OCI-LY1 (cell line): ENCODE measurements at regions not wholly inside any gene's neighbourhood (a gene's known extent, or its start where the extent isn't known, plus 50 kb on each side); places are given as distances from the start of the nearest gene placed in this dataset.
"Not testable (repeated sequence)": the region's sequence is repeated elsewhere in the genome, so short reads cannot be mapped to it uniquely, and the experiment has no call there.

Experiments used
- H2AFZ ChIP-seq: fragments of 200-600 bp; sonication (generic), shearing (Covaris generic); 2 replicates; pipeline ENCODE4 v1.6.0; 2014; ENCODE audit warnings: antibody characterized with exemption, mild to moderate bottlenecking, low read length
- H3F3A ChIP-seq: fragments of 200-600 bp; sonication (generic), shearing (Covaris generic); 2 replicates; pipeline ENCODE4 v1.6.0; 2014; ENCODE audit warnings: mild to moderate bottlenecking, antibody characterized with exemption, low read length, moderate library complexity; ENCODE audit not compliant: insufficient read depth
- H3K27ac ChIP-seq: fragments of 200-600 bp; sonication (generic); 2 replicates; pipeline ENCODE4 v1.5.1; 2014; ENCODE audit warnings: low read length, mixed run types, mild to moderate bottlenecking, low read depth; ENCODE audit not compliant: poor library complexity, severe bottlenecking
- H3K27me3 ChIP-seq: fragments of 200-600 bp; sonication (generic); 2 replicates; pipeline ENCODE4 v1.6.0; 2014; ENCODE audit warnings: antibody characterized with exemption, mild to moderate bottlenecking, low read length, moderate library complexity; ENCODE audit not compliant: insufficient read depth
- H3K36me3 ChIP-seq: fragments of 200-600 bp; sonication (generic); 2 replicates; pipeline ENCODE4 v1.6.1; 2014; ENCODE audit warnings: mild to moderate bottlenecking, antibody characterized with exemption, low read length, moderate library complexity, mixed read lengths; ENCODE audit not compliant: insufficient read depth
- H3K4me1 ChIP-seq: fragments of 200-600 bp; sonication (generic); 2 replicates; pipeline ENCODE4 v1.5.1; 2014; ENCODE audit warnings: mild to moderate bottlenecking, low read length, moderate library complexity; ENCODE audit not compliant: insufficient read depth, severe bottlenecking
- H3K4me2 ChIP-seq: fragments of 200-600 bp; sonication (generic), shearing (Covaris generic); 2 replicates; pipeline ENCODE4 v1.6.1; 2014; ENCODE audit warnings: low read length
- H3K4me3 ChIP-seq: fragments of 200-600 bp; sonication (generic); 2 replicates; pipeline ENCODE4 v1.5.1; 2014; ENCODE audit warnings: low read length, low read depth, mild to moderate bottlenecking, mixed read lengths; ENCODE audit not compliant: poor library complexity, severe bottlenecking
- H3K79me2 ChIP-seq: fragments of 200-600 bp; shearing (Covaris generic); 2 replicates; pipeline ENCODE4 v1.6.1; 2016; ENCODE audit warnings: mixed run types, low read length, mixed read lengths; ENCODE audit not compliant: insufficient read depth
- H3K9ac ChIP-seq: fragments of 200-600 bp; sonication (generic), shearing (Covaris generic); 2 replicates; pipeline ENCODE4 v1.6.1; 2014; ENCODE audit warnings: mild to moderate bottlenecking, low read length, mixed read lengths
- H3K9me2 ChIP-seq: fragments of 200-600 bp; sonication (generic), shearing (Covaris generic); 2 replicates; pipeline ENCODE4 v1.6.1; 2014; ENCODE audit warnings: low read depth, mild to moderate bottlenecking, low read length, mixed read lengths
- H3K9me3 ChIP-seq: fragments of 200-600 bp; shearing (Covaris generic); 2 replicates; pipeline ENCODE4 v1.6.1; 2014; ENCODE audit warnings: low read length, mixed read lengths
- H4K20me1 ChIP-seq: fragments of 200-600 bp; sonication (generic), shearing (Covaris generic); 2 replicates; pipeline ENCODE4 v1.6.0; 2016; ENCODE audit warnings: mild to moderate bottlenecking, low read length; ENCODE audit not compliant: insufficient read depth

DNA sequence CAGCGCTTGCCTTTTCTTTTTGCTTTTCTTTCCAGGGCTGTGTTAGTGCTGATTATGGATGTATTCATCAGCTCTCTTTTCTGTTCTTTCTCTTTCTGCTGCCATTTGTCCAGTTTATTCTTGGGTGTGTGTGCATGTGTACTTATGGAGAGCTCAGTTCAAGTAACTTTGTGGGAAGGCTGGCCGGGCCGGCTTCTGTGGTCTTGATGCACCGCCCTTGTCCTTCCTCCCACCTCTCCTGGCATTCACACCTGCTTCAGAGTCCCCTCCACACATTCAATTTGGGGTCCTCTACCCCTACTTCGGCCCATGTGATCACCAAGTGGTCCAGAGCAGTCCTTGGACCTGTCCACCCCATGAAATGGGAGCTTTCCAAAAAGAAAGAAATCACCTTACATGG, 202.7 kb downstream of the BCL2L11 start:
- H4K20me1 ChIP-seq, H3K9me3 ChIP-seq, H3K27me3 ChIP-seq, H3F3A ChIP-seq, H3K4me2 ChIP-seq, H3K9ac ChIP-seq, H3K36me3 ChIP-seq, H3K9me2 ChIP-seq, H3K79me2 ChIP-seq, H3K4me3 ChIP-seq, H3K27ac ChIP-seq, H2AFZ ChIP-seq, H3K4me1 ChIP-seq: not testable (repeated sequence)

GRCh38 chr2:111327726-111328125, 207.0 kb downstream of the BCL2L11 start:
- H3K4me2 ChIP-seq, H3K9me3 ChIP-seq, H3K36me3 ChIP-seq, H3K9me2 ChIP-seq, H3K4me3 ChIP-seq, H4K20me1 ChIP-seq, H3K79me2 ChIP-seq, H3K4me1 ChIP-seq, H3F3A ChIP-seq, H3K27me3 ChIP-seq, H3K27ac ChIP-seq, H2AFZ ChIP-seq, H3K9ac ChIP-seq: not testable (repeated sequence)

- not testable (repeated sequence) for H3K27ac ChIP-seq, H3F3A ChIP-seq, H2AFZ ChIP-seq, H3K9ac ChIP-seq, H3K4me1 ChIP-seq, H3K79me2 ChIP-seq, H3K36me3 ChIP-seq, H3K4me2 ChIP-seq, H4K20me1 ChIP-seq, H3K27me3 ChIP-seq, H3K4me3 ChIP-seq, H3K9me3 ChIP-seq, H3K9me2 ChIP-seq
Measured at GRCh38 chr2:111329309-111329708, 208.6 kb downstream of the BCL2L11 start.

GRCh38 chr2:111331099-111331724, 210.5 kb downstream of the BCL2L11 start:
- H3K4me1 ChIP-seq, H3K36me3 ChIP-seq, H3K27ac ChIP-seq, H3K4me3 ChIP-seq, H3K4me2 ChIP-seq, H3K79me2 ChIP-seq, H3K9me2 ChIP-seq, H2AFZ ChIP-seq, H3K27me3 ChIP-seq, H3K9me3 ChIP-seq, H3F3A ChIP-seq, H3K9ac ChIP-seq, H4K20me1 ChIP-seq: not testable (repeated sequence)

DNA sequence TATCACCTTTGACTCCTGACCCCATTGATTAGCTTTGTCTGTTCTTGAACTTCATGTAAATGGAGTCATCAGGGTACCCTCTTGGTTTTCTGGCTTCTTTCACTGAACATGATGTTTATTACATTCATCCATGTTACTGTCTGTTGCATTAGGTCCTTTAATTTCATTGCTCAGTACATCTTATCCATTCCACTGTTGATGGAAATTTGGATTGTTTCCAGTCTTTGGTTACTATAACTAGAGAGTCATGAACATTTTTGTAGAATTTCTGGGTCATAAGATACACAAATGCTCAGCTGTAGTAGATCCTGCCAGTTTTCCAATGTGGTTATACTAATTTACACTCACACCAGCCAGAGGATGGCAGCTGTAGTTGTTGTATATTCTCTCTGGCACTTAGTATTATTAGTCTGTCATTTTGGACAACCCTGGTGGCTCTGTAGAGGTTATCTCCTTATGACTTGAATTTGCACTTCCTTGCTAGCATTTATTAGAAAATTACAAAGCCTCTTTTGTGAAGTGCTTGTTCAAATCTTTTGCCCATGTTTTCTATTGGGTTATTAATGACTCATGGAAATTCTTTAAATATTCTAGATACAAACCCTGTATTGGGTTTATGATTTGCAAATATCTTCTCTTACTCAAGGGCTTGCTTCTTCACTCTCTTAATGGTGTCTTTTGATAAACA, 214.7 kb downstream of the BCL2L11 start:
- not testable (repeated sequence) for H3K4me2 ChIP-seq, H2AFZ ChIP-seq, H3K79me2 ChIP-seq, H4K20me1 ChIP-seq, H3K9me2 ChIP-seq, H3K4me1 ChIP-seq, H3K4me3 ChIP-seq, H3F3A ChIP-seq, H3K27me3 ChIP-seq, H3K9ac ChIP-seq, H3K27ac ChIP-seq, H3K9me3 ChIP-seq, H3K36me3 ChIP-seq

DNA sequence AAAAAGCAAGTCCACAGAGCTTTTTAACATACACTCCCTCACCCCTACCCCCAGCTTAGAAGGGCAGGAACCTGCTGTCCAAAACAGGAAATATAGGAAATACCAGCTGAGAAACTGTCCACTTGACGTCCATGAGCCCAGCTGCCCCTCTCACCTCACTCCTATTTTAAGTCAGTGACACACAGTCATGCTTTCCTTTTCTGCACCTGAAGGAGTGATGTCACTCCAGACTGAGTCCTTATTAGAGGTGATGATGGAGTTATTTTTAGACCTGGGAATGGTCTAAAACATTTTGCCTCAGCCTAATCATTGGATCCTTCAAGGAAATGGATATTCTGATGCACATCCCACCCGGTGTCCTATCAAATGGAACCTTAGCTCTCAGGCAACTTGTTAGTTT, 217.8 kb downstream of the BCL2L11 start:
- H3K4me1 ChIP-seq, H3K36me3 ChIP-seq, H3K9me3 ChIP-seq, H3K4me2 ChIP-seq, H4K20me1 ChIP-seq, H3K9ac ChIP-seq, H3F3A ChIP-seq, H3K79me2 ChIP-seq, H2AFZ ChIP-seq, H3K9me2 ChIP-seq, H3K27ac ChIP-seq, H3K4me3 ChIP-seq, H3K27me3 ChIP-seq: not testable (repeated sequence)

DNA sequence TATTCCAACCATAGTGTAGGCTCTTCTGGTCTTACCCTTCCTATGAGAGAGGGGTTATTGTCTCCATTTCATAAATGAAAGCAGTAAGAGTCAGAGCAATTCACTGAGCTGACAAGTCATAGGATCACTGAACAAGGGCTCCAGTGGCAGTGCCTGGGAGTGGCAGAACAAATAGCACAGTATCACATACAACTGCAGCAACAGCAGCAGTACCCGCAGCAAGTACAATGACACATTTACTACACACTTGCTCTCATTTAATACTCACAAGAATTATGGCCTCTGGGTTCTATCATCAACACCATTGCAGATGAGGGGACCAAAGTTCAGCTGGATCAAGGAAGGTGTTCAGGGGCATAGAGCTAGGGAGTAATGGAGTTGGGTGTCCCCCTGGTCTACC, 218.8 kb downstream of the BCL2L11 start:
- H4K20me1 ChIP-seq, H3K4me2 ChIP-seq, H3K9ac ChIP-seq, H3K4me3 ChIP-seq, H3K36me3 ChIP-seq, H3K4me1 ChIP-seq, H3F3A ChIP-seq, H3K9me2 ChIP-seq, H3K9me3 ChIP-seq, H2AFZ ChIP-seq, H3K79me2 ChIP-seq, H3K27ac ChIP-seq, H3K27me3 ChIP-seq: not testable (repeated sequence)

DNA sequence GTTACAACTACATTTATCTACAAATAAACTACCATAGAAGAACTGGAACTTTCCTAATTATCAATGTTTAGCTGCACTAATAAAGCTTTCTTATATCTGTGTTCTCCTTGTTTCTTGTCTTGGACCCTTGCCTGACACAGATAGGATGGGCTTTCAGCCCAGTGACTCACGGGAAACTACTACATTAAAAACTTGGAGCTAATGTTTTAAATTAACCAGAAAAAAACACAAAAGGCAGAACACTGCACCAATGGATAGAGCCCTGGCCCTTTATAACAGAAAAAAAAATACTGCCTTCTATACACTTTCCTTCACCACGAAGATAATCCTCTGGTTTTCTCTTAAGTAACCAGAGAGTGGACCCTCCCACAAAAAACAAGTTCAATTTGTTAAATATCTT, 223.9 kb downstream of the BCL2L11 start:
- H3K4me3 ChIP-seq, H3K79me2 ChIP-seq, H4K20me1 ChIP-seq, H3F3A ChIP-seq, H3K36me3 ChIP-seq, H3K9me3 ChIP-seq, H2AFZ ChIP-seq, H3K4me2 ChIP-seq, H3K27ac ChIP-seq, H3K27me3 ChIP-seq, H3K9ac ChIP-seq, H3K9me2 ChIP-seq: not testable (repeated sequence)
- H3K4me1 ChIP-seq = peaks cover 17% of the 10 kb centered on the region
